ENCODE measurements at regions not wholly inside any gene's neighbourhood (a gene's known extent, or its start where the extent isn't known, plus 50 kb on each side); places are given as distances from the start of the nearest gene placed in this dataset.
A peak's percentile ranks its signal among the peaks of the same experiment; 100 is the strongest.

- peaks cover 0 to 12% (median 1%) of the 10 kb centered on the region in 3 donors for H3K27me3 Mint-ChIP-seq (ENCODE audit: low read depth in 3 of 3)
- H3K4me1 Mint-ChIP-seq, result no peaks in the 10 kb centered on the region
- no peaks in the 10 kb centered on the region for H3K9me3 Mint-ChIP-seq
- no peaks in the 10 kb centered on the region for H3K36me3 Mint-ChIP-seq
- no peak overlapping the region for H3K27ac Mint-ChIP-seq
- H3K4me3 Mint-ChIP-seq, result no peak overlapping the region
- DNase-seq, result peak; percentile 34 to 56 (median 39)
Measured at GRCh38 chr7:106176414-106177299, 64.5 kb upstream of the SYPL1 start.

- peaks cover 0 to 12% (median 1%) of the 10 kb centered on the region in 3 donors for H3K27me3 Mint-ChIP-seq (ENCODE audit: low read depth in 3 of 3)
- H3K4me1 Mint-ChIP-seq, result no peaks in the 10 kb centered on the region
- no peaks in the 10 kb centered on the region for H3K36me3 Mint-ChIP-seq
- H3K9me3 Mint-ChIP-seq, result no peaks in the 10 kb centered on the region
- no peak overlapping the region for H3K4me3 Mint-ChIP-seq
- H3K27ac Mint-ChIP-seq, result no peak overlapping the region
- DNase-seq, result no peak
Measured at GRCh38 chr7:106175507-106175906, 63.4 kb upstream of the SYPL1 start.

GRCh38 chr7:106170651-106171050 lies 58.5 kb upstream of the SYPL1 start:
- peaks cover 0 to 6% (median 0%) of the 10 kb centered on the region in 3 donors for H3K27me3 Mint-ChIP-seq (ENCODE audit: low read depth in 3 of 3)
- no peak for DNase-seq
- no peak overlapping the region for H3K4me3 Mint-ChIP-seq
- no peaks in the 10 kb centered on the region for H3K9me3 Mint-ChIP-seq
- H3K27ac Mint-ChIP-seq, result no peak overlapping the region
- no peaks in the 10 kb centered on the region for H3K4me1 Mint-ChIP-seq
- no peaks in the 10 kb centered on the region for H3K36me3 Mint-ChIP-seq

- Mint-ChIP-seq H3K4me3 (no peak overlapping the region), H3K36me3 (no peaks in the 10 kb centered on the region), H3K27ac (no peak overlapping the region), H3K4me1 (no peaks in the 10 kb centered on the region), H3K27me3 (ENCODE audit: low read depth in 3 of 3) (peaks cover 0 to 6% (median 3%) of the 10 kb centered on the region in 3 donors), H3K9me3 (no peaks in the 10 kb centered on the region)
- no peak for DNase-seq
Measured at GRCh38 chr7:106169821-106170610, 57.9 kb upstream of the SYPL1 start.

- DNase-seq, result no peak
- H3K9me3 Mint-ChIP-seq, result peaks cover 0 to 9% (median 3%) of the 10 kb centered on the region in 6 donors
- H3K4me3 Mint-ChIP-seq, result no peak overlapping the region
- no peak overlapping the region for H3K27ac Mint-ChIP-seq
- peaks cover 0 to 4% (median 3%) of the 10 kb centered on the region in 3 donors for H3K27me3 Mint-ChIP-seq (ENCODE audit: low read depth in 3 of 3)
- H3K4me1 Mint-ChIP-seq, result no peaks in the 10 kb centered on the region
- H3K36me3 Mint-ChIP-seq, result peaks cover 0 to 2% (median 0%) of the 10 kb centered on the region in 3 donors
Measured at GRCh38 chr7:106167439-106168136, 55.5 kb upstream of the SYPL1 start.

GRCh38 chr7:106166651-106167342 lies 54.7 kb upstream of the SYPL1 start:
- Mint-ChIP-seq H3K9me3 (peaks cover 0 to 10% (median 3%) of the 10 kb centered on the region in 6 donors), H3K4me3 (no peak overlapping the region)
- DNase-seq, result peak; percentile 30 to 47 (median 32)

GRCh38 chr7:106165337-106165736 lies 53.2 kb upstream of the SYPL1 start:
- H3K27me3 Mint-ChIP-seq (ENCODE audit: low read depth in 3 of 3), result peaks cover 5 to 7% (median 6%) of the 10 kb centered on the region in 3 donors
- peaks cover 0 to 10% (median 3%) of the 10 kb centered on the region in 6 donors for H3K9me3 Mint-ChIP-seq
- H3K4me1 Mint-ChIP-seq, result no peaks in the 10 kb centered on the region
- H3K27ac Mint-ChIP-seq, result no peak overlapping the region
- H3K4me3 Mint-ChIP-seq, result no peak overlapping the region
- H3K36me3 Mint-ChIP-seq, result peaks cover 0 to 2% (median 0%) of the 10 kb centered on the region in 3 donors
- no peak for DNase-seq

More at GRCh38 chr7:106166651-106167342, 54.7 kb upstream of the SYPL1 start:
- Mint-ChIP-seq H3K27ac (no peak overlapping the region), H3K36me3 (peaks cover 0 to 2% (median 0%) of the 10 kb centered on the region in 3 donors), H3K4me1 (no peaks in the 10 kb centered on the region), H3K27me3 (ENCODE audit: low read depth in 3 of 3) (peaks cover 0 to 4% (median 3%) of the 10 kb centered on the region in 3 donors)

GRCh38 chr7:106163257-106163656 lies 51.1 kb upstream of the SYPL1 start:
- no peaks in the 10 kb centered on the region for H3K4me1 Mint-ChIP-seq
- DNase-seq, result no peak
- H3K36me3 Mint-ChIP-seq, result peaks cover 0 to 2% (median 0%) of the 10 kb centered on the region in 3 donors
- H3K4me3 Mint-ChIP-seq, result no peak overlapping the region
- peaks cover 0 to 10% (median 3%) of the 10 kb centered on the region in 6 donors for H3K9me3 Mint-ChIP-seq
- no peak overlapping the region for H3K27ac Mint-ChIP-seq
- H3K27me3 Mint-ChIP-seq (ENCODE audit: low read depth in 3 of 3), result peaks cover 9 to 11% (median 9%) of the 10 kb centered on the region in 3 donors
